ENCODE measurements at regions not wholly inside any gene's neighbourhood (a gene's known extent, or its start where the extent isn't known, plus 50 kb on each side); places are given as distances from the start of the nearest gene placed in this dataset.
"Not testable (repeated sequence)": the region's sequence is repeated elsewhere in the genome, so short reads cannot be mapped to it uniquely, and the experiment has no call there.

DNA sequence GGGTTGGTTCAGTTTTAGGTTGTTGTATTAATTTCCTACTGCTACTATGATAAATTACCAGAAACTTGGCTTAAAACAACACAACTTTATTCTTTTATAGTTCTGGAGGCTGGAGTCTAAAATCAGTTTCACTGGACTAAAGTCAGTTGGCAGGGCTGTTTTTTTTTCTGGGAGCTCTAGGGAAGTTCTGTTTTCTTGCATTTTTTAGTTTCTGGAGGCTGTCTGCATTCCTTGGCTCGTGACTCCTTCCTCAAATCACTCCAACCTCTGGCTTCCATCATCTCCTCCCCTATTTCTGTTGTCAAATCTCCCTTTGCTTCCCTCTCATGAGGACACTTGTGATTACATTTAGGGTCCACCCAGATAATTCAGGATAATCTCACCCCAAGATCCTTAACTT, 51.3 kb upstream of the SUB1 start:
- Histone ChIP-seq H3K27ac (no peak overlapping the region), H3K4me1 (replicated peaks) (no peaks in the 10 kb centered on the region), H3K36me3 (no peaks in the 10 kb centered on the region), H3K4me3 (no peak overlapping the region), H3K9me3 (no peaks in the 10 kb centered on the region), H3K27me3 (replicated peaks; ENCODE audit: insufficient read depth) (no peaks in the 10 kb centered on the region)
- intact Hi-C loops (cut with DNase I): no loop called here
- no peak for DNase-seq (ENCODE audit: low spot score)
- 29% methylated on average over 1 of the region's 1 CpG for WGBS
- TF ChIP-seq POLR2AphosphoS5 (IDR thresholded peaks at IDR 0.05): no peak
- no peak for TF ChIP-seq POLR2A (IDR thresholded peaks at IDR 0.05)
- TF ChIP-seq, protein P1, sequence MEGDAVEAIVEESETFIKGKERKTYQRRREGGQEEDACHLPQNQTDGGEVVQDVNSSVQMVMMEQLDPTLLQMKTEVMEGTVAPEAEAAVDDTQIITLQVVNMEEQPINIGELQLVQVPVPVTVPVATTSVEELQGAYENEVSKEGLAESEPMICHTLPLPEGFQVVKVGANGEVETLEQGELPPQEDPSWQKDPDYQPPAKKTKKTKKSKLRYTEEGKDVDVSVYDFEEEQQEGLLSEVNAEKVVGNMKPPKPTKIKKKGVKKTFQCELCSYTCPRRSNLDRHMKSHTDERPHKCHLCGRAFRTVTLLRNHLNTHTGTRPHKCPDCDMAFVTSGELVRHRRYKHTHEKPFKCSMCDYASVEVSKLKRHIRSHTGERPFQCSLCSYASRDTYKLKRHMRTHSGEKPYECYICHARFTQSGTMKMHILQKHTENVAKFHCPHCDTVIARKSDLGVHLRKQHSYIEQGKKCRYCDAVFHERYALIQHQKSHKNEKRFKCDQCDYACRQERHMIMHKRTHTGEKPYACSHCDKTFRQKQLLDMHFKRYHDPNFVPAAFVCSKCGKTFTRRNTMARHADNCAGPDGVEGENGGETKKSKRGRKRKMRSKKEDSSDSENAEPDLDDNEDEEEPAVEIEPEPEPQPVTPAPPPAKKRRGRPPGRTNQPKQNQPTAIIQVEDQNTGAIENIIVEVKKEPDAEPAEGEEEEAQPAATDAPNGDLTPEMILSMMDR (IDR thresholded peaks at IDR 0.05): no peak

DNA sequence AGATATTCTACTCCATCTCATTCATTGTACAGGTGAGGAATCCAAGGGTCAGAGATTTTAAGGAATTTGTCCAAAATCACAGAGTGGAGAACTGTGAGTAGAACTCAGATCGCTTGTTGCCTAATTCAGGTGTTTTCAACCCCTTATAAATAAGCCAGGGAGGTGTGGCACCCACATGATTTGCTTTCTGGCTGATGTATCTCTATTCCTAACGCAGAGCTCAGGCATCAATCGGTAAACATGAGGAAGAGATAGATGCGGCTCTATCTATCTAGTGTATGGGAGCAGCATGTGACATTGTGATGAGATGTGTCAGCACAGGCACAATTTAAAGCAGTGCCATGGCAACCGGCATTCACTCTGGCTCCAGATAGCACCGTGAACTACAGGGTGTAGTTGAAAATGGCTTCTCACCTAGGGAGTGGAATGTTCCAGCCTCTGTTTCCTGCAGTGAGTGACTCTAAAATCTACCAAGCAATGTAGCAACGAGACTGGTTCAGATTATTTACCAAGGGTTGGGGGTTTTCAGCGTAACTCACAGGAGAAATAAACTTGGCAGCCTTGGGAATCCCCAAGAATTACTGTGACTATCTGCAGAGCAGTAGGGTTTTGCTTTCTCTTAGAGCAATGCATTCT, 53.4 kb upstream of the SUB1 start:
- TF ChIP-seq, protein P1 (IDR thresholded peaks at IDR 0.05): no peak
- TF ChIP-seq POLR2A (IDR thresholded peaks at IDR 0.05) (no peak), POLR2AphosphoS5 (IDR thresholded peaks at IDR 0.05) (no peak)
- Histone ChIP-seq H3K36me3 (no peaks in the 10 kb centered on the region), H3K4me1 (replicated peaks) (no peaks in the 10 kb centered on the region), H3K9me3 (no peaks in the 10 kb centered on the region), H3K27ac (no peak overlapping the region), H3K27me3 (replicated peaks; ENCODE audit: insufficient read depth) (no peaks in the 10 kb centered on the region), H3K4me3 (no peak overlapping the region)
- intact Hi-C loops (cut with DNase I): no loop called here
- WGBS: 30% methylated on average over 8 of the region's 8 CpGs
- DNase-seq (ENCODE audit: low spot score): no peak

DNA sequence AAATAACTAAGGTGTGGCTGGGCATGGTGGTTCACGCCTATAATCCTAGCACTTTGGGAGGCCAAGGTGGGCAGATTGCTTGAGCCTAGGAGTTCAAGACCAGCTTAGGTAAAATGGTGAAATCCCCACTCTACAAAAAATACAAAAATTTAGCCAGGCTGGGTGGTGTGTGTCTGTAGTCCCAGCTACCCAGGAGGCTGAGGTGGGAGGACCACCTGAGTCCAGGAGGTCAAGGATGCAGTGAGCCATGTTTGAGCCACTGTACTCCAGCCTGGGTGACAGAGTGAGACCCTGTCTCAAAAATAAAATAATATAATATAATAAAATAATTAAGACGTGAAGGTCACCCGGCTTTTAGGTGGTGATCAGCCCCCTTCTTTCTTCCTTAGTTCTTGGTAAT, 58.0 kb upstream of the SUB1 start:
- DNase-seq (ENCODE audit: low spot score); H3K27ac ChIP-seq; H3K4me1 ChIP-seq (replicated peaks); H3K36me3 ChIP-seq; H3K4me3 ChIP-seq; H3K9me3 ChIP-seq; H3K27me3 ChIP-seq (replicated peaks; ENCODE audit: insufficient read depth); intact Hi-C loops (cut with DNase I): not testable (repeated sequence)
- 91% methylated on average over 3 of the region's 3 CpGs for WGBS

DNA sequence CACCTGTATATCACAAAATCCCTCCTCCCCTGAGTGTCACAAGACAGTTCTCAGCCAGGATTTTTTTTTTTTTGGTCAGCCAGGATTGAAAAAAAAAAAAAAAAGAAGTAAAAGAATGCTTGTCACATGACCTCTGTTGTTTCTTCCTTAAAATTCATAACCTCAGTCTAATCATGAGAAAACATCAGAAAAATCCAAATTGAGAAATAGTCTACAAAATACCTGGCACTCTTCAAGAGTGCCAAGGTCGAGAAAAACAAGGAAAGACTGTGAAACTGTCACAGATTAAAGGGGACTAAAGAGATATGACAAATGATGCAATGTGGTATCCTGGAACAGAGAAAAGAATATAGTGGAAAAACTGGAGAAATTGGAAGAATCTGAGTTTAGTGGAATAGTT, 58.5 kb upstream of the SUB1 start:
- Histone ChIP-seq H3K4me3 (no peak overlapping the region), H3K27me3 (replicated peaks; ENCODE audit: insufficient read depth) (no peaks in the 10 kb centered on the region), H3K9me3 (no peaks in the 10 kb centered on the region), H3K36me3 (no peaks in the 10 kb centered on the region), H3K4me1 (replicated peaks) (no peaks in the 10 kb centered on the region), H3K27ac (no peak overlapping the region)
- WGBS: 34% methylated on average over 1 of the region's 1 CpG
- intact Hi-C loops (cut with DNase I): no loop called here
- TF ChIP-seq POLR2AphosphoS5 (IDR thresholded peaks at IDR 0.05): no peak
- no peak for TF ChIP-seq POLR2A (IDR thresholded peaks at IDR 0.05)
- TF ChIP-seq, protein P1 (IDR thresholded peaks at IDR 0.05): no peak
- no peak for DNase-seq (ENCODE audit: low spot score)

DNA sequence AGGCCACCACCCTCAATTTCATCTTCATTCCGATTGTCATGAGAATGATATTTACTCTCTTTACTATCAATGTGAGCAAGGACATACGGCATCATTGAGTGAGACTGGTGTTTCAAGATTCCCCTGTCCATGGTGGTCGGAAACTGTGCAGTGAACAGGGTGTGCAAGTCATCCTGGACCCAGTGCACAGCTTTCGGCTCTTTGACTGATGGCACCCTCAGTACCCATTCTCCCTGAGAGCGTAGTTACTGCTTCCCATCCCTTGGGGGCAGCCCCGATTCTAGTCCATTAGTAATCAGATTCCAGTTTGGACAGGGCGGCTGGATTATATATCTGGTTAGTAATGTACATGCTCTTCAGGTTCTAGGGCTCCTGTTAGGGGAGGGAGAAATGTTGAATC, 61.7 kb upstream of the SUB1 start:
- Histone ChIP-seq H3K4me3 (no peak overlapping the region), H3K9me3 (no peaks in the 10 kb centered on the region), H3K27me3 (replicated peaks; ENCODE audit: insufficient read depth) (no peaks in the 10 kb centered on the region), H3K27ac (no peak overlapping the region), H3K4me1 (replicated peaks) (no peaks in the 10 kb centered on the region), H3K36me3 (no peaks in the 10 kb centered on the region)
- DNase-seq (ENCODE audit: low spot score): no peak
- intact Hi-C loops (cut with DNase I): no loop called here
- 83% methylated on average over 7 of the region's 7 CpGs for WGBS
- TF ChIP-seq POLR2AphosphoS5 (IDR thresholded peaks at IDR 0.05) (no peak), POLR2A (IDR thresholded peaks at IDR 0.05) (no peak)
- TF ChIP-seq, protein P1 (IDR thresholded peaks at IDR 0.05): no peak
